HG02571 (cell line): ENCODE measurements at regions not wholly inside any gene's neighbourhood (a gene's known extent, or its start where the extent isn't known, plus 50 kb on each side); places are given as distances from the start of the nearest gene placed in this dataset.
"Not testable (repeated sequence)": the region's sequence is repeated elsewhere in the genome, so short reads cannot be mapped to it uniquely, and the experiment has no call there.

Experiments used
- ATAC-seq: cut with Tn5 transposase; IDR thresholded peaks from one replicate; pipeline ENCODE4 v1.9.1; 2021; ENCODE audit warnings: mild to moderate bottlenecking, moderate library complexity; ENCODE audit not compliant: unreplicated experiment

- ATAC-seq: no peak
Observed at GRCh38 chr5:105903069-105903468, 1767.7 kb downstream of the EFNA5 start.

- ATAC-seq: no peak
Observed at GRCh38 chr5:105899726-105900125, 1771.0 kb downstream of the EFNA5 start.

DNA sequence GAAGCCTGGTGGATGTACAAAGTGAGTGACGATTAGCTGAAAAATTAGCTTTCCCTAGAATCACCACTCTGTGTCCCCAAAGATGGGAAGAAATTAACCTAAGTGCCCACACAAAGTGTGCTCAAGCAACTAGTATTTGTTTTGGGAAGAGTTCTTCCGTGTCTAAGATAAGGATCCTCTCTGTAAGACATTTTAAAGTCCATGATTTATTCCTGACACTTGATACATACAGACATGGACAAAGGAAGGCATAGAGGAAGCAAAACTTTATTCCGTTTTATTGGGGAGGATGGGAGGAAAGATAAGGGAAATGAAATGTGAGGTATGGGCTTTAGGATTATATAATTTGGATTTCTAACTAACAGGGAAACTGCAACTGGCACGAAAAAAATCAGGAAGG is 1772.6 kb downstream of the EFNA5 start:
- no peak for ATAC-seq

GRCh38 chr5:105885266-105885665 is 1785.5 kb downstream of the EFNA5 start:
- ATAC-seq: no peak

GRCh38 chr5:105882956-105883481 is 1787.7 kb downstream of the EFNA5 start:
- no peak for ATAC-seq

DNA sequence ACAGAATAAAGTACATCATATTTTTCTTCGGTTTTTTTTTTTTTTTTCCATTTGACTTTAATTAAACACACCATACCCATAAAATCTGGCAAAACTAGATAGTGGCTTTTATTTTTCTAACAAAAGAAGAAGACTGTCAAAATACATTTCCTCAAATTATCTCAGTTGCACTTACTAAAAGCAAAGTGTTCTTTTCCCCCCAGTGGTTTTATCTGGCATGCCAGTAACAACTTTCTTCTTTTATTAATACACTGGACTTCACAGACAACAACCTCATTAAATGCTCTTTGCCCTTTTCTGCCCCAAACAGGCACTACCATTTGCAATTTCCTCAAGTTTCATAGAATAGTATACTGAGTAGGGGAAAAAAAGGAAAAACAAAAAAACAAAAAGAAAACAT is 1792.3 kb downstream of the EFNA5 start:
- ATAC-seq: no peak

DNA sequence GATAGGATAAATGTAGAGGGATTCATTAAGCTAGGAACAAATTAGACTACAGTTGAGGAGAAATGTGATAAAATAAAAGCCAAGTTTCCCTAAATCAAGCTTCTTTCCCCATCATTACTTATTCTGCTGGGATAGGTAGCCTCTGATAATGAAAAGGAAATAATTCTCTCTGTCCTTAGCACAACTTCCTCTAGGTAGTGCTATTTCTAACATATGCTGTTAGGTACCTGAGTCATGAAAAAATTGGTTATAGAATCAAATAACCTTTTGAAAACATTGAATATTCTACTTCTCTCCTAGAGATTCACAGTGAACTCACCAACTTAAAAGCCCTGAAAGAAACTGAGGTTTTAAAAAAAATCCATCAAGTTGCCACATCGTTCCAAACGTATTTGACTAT is 1793.1 kb downstream of the EFNA5 start:
- ATAC-seq: no peak

GRCh38 chr5:105874316-105874715 is 1796.4 kb downstream of the EFNA5 start:
- ATAC-seq: no peak

DNA sequence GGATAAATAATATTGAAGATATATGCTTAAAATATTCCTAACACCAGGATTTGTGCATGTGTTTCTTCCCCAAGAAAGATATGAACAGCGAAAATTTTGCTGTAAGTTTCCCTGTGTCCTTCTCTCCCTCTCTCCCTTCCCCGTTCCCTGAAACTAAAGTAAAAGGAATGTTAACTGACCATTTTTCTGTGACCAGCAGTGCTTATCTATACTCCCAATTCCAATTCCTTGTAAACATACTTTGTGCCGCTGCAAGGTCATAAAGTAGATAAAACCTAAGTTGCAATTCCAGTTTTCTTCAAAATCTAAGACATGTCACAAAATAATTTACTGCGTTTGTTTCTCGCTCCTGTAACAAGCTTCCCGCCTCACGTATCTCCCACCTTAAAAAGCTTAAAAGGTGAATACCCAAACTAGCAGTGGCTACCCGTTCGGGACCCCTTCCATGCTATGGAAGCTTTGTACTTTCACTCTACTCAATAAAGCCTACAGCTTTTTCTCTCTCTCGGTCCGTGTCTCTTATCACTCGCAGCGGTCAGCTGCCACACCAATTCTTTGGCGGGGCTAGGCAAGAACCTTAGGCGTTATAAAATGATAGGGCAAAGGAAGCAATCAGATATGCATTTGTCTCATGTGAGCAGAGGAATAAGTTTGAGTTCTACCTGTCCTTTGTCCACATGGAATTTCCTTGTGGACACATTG is 1798.0 kb downstream of the EFNA5 start:
- ATAC-seq: no peak

DNA sequence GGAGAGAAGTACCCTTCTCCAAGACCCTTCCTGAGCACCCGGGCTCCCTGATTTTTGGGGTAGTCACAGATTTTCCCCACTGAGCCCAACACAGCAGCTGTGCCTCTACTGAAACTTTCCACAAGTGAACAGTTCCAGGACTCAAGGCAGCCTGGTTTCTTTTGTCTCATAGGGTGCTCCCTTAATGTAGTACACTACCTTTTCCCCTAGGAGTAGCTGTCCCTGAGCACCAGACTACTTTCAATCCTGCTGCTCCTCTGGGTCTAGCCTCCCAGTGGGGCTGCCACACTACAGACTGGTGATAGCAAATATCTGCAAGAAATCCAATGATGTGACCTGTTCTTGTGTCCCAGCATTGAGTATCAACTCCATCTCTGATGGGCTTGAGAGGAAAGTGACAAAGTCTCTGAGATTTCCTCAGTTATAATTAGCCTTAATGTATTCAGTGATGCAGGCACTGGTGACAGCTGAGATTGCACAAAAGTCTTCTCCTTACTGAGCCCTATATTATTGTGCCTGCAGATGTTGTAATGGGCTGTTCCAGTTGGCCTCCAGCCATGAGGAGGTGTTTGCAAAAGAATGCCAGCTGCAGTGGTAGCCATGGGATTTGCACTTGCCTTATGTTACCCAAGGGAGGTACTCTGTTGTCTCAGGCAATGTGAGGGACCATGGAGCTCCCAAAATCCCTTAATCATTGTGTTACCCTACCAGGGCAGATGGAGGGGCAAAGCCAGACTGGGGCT is 1802.5 kb downstream of the EFNA5 start:
- ATAC-seq: no peak

DNA sequence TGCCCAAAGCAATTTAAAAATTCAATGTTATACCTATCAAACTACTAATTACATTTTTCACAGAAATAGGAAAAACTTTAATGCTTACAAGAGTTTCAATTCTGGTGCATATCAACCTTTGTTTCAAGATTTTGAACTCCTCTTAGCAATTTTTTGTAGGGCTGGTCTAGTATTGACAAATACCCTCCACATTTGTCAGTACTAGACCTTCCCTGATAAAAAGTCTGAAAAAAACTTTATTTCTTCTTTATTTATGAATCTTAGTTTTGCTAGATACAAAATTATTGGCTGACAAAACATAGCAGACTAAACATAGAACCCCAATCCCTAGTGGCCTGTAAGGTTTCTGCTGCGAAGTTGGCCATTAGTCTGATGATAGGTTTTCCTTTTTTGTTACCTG is 1804.9 kb downstream of the EFNA5 start:
- no peak for ATAC-seq

DNA sequence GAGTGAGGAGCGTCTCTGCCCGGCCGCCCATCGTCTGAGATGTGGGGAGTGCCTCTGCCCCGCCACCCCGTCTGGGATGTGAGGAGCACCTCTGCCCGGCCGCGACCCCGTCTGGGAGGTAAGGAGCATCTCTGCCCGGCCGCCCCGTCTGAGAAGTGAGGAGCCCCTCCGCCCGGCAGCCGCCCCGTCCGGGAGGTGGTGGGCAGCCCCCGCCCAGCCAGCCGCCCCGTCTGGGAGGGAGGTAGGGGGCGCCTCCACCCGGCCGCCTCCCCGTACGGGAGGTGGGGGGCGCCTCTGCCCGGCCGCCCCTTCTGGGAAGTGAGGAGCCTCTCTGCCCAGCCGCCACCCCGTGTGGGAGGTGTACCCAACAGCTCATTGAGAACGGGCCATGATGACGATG is 1811.4 kb downstream of the EFNA5 start:
- ATAC-seq: not testable (repeated sequence)

GRCh38 chr5:105849701-105850100 is 1821.0 kb downstream of the EFNA5 start:
- ATAC-seq: no peak

GRCh38 chr5:105840800-105841199 is 1829.9 kb downstream of the EFNA5 start:
- ATAC-seq: no peak

DNA sequence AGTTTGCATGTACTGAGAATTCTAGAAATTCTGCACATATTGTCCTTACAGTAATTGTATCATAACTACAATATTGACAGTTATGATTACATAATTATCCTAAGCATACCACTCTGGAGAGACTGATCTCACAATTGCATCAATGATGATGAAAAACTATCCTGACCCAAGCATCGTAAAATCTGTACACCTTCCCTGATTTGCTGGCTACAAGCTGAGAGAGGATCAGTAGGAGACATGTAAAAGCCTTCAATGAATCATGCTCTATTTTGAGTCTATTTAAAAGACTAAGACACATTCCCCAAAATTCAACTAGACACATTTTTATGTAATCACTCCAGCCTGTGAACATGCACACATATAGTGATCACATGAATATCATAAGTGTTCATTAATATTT is 1833.8 kb downstream of the EFNA5 start:
- ATAC-seq: no peak

- ATAC-seq: no peak
Observed at GRCh38 chr5:105836268-105836667, 1834.5 kb downstream of the EFNA5 start.

DNA sequence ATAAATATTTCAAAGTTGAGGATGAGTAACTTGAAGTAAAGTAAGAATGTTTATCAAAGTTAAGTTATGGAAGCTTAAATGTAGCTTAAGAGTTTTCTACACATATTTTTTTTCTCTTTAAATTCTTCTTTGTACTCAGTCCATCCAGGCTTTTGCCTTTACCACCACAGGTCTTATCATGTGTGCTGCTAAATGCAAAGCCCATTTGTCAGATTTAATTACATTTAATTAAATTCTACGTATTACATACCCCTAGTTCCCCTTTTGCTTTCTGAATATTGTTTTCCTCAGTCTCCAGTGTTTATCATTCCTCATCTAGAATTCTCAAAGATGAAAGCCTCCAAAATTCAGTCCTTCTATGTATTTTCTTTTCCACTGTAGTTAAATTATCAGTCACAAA is 1841.9 kb downstream of the EFNA5 start:
- ATAC-seq: no peak

DNA sequence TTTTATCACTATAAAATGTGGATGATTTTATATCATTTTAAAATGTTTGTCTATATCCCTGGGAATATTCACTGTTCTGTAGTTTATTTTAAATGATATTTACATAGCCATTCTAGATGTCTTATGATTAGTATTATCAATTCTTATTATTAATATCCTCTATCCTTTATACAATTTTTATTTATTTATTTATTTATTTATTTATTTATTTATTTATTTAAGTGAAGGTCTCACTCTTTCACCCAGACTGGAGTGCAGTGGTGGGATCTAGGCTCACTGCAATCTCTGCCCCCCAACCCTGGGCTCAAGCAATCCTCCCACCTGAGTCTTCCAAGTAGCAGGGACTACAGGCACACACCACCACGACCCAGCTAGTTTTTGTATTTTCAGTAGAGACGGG is 1848.9 kb downstream of the EFNA5 start:
- no peak for ATAC-seq

- no peak for ATAC-seq
Observed at GRCh38 chr5:105817914-105818313, 1852.8 kb downstream of the EFNA5 start.

DNA sequence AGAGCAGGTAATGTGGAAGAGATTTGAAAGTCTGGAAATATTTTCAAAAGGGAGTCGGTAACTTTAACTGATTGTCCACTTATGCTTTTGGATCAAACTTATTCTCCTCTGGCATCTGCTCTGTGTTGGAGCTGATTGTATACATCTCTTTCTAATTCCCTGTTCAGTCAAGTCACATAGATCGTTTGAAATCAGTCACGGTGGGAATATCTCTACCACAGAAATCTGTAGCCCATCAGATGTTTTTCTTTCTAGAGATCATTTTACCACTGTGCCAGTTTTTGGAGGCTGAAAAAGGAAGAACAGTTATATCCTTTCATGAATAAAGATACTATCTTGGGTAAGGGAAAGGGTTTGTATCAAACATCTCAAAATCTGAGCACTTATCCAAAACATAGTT is 1853.3 kb downstream of the EFNA5 start:
- no peak for ATAC-seq

- no peak for ATAC-seq
Observed at GRCh38 chr5:105816961-105817360, 1853.8 kb downstream of the EFNA5 start.

DNA sequence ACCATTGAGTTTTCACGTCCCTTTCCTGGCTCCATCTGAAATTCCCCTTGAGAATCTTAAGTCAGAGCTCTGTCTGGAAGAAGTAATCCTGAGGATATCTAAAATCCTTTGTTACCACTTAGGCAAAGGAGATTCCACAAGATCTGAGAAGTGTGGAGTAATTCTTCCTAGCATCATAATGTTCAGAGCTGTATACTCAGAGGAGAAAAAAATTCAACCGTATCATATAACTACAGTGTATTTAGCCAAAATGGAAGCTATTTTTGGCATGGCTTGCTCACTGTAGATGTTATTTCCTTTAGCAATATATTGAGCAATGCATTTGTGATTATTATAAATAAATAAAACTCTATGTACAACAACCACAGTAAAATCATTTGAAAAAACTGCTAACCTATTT is 1858.4 kb downstream of the EFNA5 start:
- ATAC-seq: no peak
